GM18507 (cell line): ENCODE measurements at regions not wholly inside any gene's neighbourhood (a gene's known extent, or its start where the extent isn't known, plus 50 kb on each side); places are given as distances from the start of the nearest gene placed in this dataset.

Experiments used
- DNase-seq: peaks from one replicate; pipeline ENCODE4 v3.0.0; 2011; ENCODE audit warnings: low read depth; ENCODE audit not compliant: insufficient read length; ENCODE audit errors: extremely low spot score
- FAIRE-seq: peaks from 2 replicates; lab custom pipeline; 2011; peaks lifted over from hg19 to GRCh38; lab: Jason Lieb, UNC

- no peak for DNase-seq
- no peak for FAIRE-seq
These were observed 521.5 kb downstream of the PDCD6IP start for GRCh38 chr3:34319881-34320280.

GRCh38 chr3:34323517-34323916 lies 525.1 kb downstream of the PDCD6IP start:
- peak; percentile 72 for FAIRE-seq
- no peak for DNase-seq

DNA sequence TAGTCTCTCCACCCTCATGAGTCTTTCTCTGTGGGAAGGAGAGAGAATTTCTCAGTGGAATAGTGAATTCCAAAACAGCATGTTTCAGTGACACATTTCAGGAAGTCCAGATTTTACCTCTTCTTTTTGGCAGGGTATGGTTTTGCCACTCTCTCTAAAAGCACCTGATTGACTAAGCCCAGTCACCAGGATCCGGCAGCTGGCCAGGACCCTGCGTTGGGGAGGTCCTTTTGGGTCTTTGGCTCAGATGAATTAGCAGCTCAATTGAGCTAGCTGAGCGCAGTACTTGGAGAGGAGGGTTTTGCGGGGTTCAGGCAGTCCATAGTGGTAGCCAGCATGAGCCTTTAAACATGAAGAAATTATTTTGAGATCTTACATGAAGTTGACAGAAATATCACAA lies 548.2 kb downstream of the PDCD6IP start:
- DNase-seq (no peak), FAIRE-seq (no peak)

GRCh38 chr3:34351882-34352777 lies 553.7 kb downstream of the PDCD6IP start:
- no peak for FAIRE-seq
- DNase-seq = no peak

GRCh38 chr3:34352778-34353331 lies 554.4 kb downstream of the PDCD6IP start:
- FAIRE-seq (no peak), DNase-seq (no peak)

DNA sequence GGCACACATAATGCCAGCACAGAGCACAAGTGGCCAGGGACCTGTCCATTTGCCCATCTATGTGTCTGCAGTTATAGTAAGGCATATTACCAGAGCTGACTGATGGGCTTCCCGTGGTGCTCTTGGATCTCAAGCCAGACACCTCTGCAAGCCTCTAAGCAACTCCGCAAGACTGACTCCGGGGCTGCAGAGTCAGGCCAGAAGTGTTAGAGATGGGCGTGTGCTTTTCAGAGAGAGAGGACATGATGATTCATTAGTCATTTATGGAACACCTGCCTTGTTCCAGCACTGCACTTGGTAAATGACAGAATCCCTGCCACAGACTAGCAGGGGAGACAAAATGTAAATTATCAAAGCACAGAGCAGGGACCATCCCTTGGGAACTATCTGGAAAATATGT lies 559.0 kb downstream of the PDCD6IP start:
- no peak for DNase-seq
- FAIRE-seq = no peak

DNA sequence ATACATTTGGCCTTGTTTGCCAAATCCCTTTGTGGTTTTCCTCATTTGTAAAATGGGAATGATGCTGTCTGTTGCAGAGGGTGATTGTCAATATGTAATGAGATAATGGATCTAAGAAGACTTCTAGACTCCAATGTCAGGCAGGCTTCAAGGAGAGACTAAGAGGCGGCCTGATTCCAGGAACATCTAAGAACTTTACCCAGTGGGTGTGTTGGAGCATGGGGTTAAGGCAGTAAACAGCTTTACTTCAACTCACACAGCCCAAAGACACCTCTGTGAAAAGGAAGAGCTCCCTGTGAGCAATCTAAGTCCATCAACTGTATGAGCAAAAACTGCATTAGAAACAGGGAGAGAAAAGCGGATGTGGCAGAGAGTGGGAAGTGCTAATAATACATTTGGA lies 560.6 kb downstream of the PDCD6IP start:
- FAIRE-seq (no peak), DNase-seq (no peak)

GRCh38 chr3:34360713-34361112 lies 562.3 kb downstream of the PDCD6IP start:
- no peak for DNase-seq
- FAIRE-seq = peak; percentile 45

- DNase-seq (peak; percentile 9), FAIRE-seq (peak; percentile 94)
These were observed 563.5 kb downstream of the PDCD6IP start for GRCh38 chr3:34361921-34362320.

GRCh38 chr3:34362910-34363309 lies 564.5 kb downstream of the PDCD6IP start:
- FAIRE-seq (peak; percentile 21), DNase-seq (no peak)

DNA sequence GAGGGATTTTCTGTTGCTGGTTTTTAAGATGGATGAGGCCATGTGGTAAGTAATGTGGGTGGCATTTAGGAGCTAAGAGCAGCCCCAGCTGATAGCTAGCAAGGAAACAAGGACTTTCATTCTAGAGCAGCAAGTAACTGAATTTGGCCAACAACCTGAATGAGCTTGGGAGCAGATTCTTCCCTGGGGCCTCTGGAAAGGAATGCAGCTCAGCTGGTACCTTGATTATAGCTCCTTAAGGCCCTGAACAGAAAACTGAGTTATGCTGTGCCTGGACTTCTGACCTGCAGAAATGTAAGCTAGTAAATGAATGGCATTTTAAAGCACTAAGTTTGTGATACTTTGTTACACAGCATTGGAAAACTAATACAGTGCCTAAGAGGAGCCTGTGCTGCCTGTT lies 565.5 kb downstream of the PDCD6IP start:
- no peak for DNase-seq
- FAIRE-seq = no peak

GRCh38 chr3:34364335-34364734 lies 565.9 kb downstream of the PDCD6IP start:
- no peak for DNase-seq
- no peak for FAIRE-seq

- FAIRE-seq (no peak), DNase-seq (no peak)
These were observed 566.8 kb downstream of the PDCD6IP start for GRCh38 chr3:34365231-34365630.

DNA sequence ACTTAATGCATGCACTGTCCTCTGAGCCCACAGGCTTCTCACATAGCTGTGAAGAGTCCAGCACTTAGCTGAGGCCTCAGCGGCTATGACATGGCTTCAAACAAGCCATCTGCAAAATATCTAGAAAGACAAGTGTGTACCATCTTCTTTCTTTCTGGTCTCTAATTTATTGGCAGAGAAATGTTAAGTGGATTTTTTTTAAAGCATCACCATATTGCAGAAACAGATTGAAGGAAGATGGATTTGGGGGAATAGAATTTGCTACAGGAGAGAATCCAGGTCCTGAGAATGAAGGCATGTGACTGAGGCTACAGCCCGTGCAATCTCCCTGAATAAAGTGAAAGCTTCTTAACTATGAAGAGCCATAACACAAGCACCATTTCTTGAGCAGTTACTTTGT lies 567.3 kb downstream of the PDCD6IP start:
- FAIRE-seq = no peak
- DNase-seq = no peak

DNA sequence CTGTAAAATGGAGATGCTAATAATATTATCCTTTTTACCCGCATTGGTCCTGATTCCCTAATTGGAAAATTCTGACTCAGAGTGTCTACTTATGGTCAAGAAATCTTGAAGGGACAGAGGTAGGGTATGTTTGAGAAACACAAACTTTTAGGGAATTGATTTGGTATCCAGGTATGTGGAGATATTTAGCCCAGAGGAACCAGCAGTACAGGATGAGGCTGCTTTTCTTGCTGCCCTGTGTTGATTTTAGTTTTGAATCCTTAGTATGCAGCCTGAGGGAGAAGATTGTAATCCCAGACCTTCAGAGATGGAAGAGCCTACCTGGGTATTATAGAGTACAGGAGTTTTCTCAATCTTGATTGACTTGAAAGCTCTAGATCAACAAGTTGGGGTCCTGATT lies 569.1 kb downstream of the PDCD6IP start:
- FAIRE-seq = no peak
- no peak for DNase-seq

GRCh38 chr3:34374521-34374920 lies 576.1 kb downstream of the PDCD6IP start:
- FAIRE-seq = no peak
- DNase-seq = no peak

DNA sequence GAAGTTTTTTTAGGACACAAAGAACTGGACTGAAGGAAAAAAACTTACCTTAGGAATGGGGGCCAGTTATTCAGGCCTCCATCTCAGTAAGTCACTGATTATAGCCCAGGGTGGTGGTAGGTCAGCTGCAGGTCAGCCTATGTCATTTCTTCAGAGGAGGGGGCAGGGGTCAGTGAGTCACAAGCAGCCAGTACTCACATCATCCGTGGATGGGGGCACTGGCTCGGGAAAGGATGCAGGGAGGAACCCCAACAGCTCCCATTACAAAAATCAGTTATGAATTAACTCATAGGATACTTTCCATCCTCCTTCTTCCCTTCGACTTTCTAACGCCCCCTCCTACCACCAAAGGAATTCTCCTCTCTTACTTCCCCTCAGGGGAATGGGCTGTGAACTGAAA lies 578.3 kb downstream of the PDCD6IP start:
- FAIRE-seq = no peak
- DNase-seq = no peak

DNA sequence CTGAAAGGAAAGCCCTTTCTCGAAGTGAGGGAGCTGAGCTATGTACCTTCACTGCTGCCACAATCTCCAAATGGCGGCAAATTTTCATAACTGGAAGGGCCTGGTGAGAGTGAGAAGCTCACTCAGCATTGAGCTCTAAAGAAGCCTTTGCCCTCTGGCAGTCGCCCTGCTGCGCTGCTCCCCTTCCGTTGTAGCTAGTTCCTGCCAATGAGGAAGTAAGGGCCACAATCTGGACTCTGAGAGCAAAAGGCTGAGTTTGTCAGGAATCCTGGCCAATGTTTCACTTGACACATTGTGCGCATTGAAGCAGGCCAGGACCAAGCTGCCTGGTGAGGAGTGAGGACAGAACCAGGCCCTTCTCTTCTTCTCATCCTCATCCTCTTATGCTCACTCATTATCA lies 579.5 kb downstream of the PDCD6IP start:
- FAIRE-seq = no peak
- no peak for DNase-seq

DNA sequence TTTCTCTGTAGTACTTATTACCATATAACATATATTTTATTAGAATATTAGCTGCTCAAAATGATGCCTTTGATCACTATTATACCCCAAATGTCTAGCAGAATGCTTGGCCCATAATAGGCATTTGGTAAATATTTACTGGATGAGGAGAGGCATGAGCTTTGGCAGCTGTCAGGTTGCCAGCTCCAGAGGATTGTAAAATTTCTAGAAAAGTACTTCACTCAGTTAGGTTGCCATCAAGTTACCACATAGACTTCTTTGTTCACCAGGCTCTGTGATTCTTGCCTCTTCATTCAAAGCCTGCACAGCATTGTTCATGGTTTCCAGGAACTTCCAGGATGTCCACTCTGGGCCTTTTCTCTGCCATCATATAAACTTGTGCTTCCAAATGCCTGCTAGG lies 582.8 kb downstream of the PDCD6IP start:
- FAIRE-seq = no peak
- no peak for DNase-seq

DNA sequence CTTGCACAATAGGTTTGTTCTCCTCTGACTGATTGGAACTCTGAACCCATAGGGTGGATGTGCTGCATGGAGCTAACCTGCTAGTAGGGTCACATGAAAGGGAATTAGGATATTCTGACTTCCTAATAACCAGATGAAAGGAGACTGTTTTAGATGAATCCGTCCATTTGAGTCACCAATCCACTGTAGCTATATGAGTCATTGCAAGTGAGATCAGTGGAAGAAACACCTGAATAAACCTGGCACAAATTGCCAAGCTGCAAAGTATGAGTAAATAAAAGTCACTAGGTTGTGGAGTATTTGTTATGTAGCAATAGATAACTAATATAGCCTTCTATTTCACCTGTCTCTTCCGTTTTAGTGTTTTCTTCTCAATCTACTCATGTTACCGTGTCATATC lies 584.4 kb downstream of the PDCD6IP start:
- DNase-seq = no peak
- no peak for FAIRE-seq

DNA sequence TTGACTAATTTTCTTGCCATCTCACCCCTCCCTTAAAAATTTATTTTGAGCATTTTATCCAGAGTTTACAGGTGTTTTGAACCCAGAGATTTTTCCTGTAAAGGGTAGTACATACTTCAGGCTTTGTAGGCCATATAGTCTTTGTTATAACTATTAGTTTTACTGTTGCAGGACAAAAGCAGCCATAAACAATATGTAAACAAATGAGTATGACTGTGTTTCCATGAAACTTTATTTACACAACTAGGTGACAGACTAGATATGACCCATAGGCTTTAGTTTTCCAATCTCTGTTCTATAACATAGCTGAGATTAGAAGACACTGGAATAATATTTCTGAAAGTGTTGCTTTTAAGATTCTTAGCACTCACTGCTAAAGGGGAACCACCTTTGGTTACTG lies 587.9 kb downstream of the PDCD6IP start:
- no peak for DNase-seq
- FAIRE-seq = no peak
